ENCODE measurements at regions not wholly inside any gene's neighbourhood (a gene's known extent, or its start where the extent isn't known, plus 50 kb on each side); places are given as distances from the start of the nearest gene placed in this dataset.
A peak's percentile ranks its signal among the peaks of the same experiment; 100 is the strongest.

DNA sequence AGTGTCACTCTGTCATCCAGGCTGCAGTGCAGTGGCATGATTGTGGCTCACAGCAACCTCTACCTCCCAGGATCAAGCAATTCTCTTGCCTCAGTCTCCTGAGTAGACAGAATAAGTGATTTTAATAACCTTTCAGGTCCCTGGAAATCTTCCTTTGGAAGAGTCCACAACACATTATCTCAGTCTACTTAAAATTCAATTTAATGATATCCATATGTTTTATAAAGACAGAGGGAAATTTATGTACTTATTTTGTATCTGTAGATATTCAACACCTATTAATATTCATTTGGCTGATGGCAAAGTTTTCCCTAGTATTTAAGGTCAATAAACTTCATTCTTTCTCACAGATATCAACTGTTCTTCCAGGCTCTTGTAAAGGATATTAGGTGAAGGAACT lies 881.4 kb upstream of the GJE1 start:
- Mint-ChIP-seq H3K4me1 (peaks cover 6% of the 10 kb centered on the region), H3K27ac (no peak overlapping the region), H3K9me3 (no peaks in the 10 kb centered on the region)

GRCh38 chr6:141248021-141248799 lies 884.5 kb upstream of the GJE1 start:
- H3K9me3 Mint-ChIP-seq = no peaks in the 10 kb centered on the region
- no peak overlapping the region for H3K4me3 Mint-ChIP-seq
- H3K27me3 Mint-ChIP-seq (ENCODE audit: low read depth) = no peaks in the 10 kb centered on the region
- peak overlapping the region in 2 of 3 experiments; percentile 25 to 33 for H3K27ac Mint-ChIP-seq
- H3K4me1 Mint-ChIP-seq = peaks cover 2% of the 10 kb centered on the region
- TF ChIP-seq, protein P1, sequence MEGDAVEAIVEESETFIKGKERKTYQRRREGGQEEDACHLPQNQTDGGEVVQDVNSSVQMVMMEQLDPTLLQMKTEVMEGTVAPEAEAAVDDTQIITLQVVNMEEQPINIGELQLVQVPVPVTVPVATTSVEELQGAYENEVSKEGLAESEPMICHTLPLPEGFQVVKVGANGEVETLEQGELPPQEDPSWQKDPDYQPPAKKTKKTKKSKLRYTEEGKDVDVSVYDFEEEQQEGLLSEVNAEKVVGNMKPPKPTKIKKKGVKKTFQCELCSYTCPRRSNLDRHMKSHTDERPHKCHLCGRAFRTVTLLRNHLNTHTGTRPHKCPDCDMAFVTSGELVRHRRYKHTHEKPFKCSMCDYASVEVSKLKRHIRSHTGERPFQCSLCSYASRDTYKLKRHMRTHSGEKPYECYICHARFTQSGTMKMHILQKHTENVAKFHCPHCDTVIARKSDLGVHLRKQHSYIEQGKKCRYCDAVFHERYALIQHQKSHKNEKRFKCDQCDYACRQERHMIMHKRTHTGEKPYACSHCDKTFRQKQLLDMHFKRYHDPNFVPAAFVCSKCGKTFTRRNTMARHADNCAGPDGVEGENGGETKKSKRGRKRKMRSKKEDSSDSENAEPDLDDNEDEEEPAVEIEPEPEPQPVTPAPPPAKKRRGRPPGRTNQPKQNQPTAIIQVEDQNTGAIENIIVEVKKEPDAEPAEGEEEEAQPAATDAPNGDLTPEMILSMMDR (IDR thresholded peaks at IDR 0.05; ENCODE audit: unreplicated experiment in 3 of 3) = no peak
- H3K36me3 Mint-ChIP-seq (ENCODE audit: low read depth) = no peaks in the 10 kb centered on the region

More for the DNA sequence above, 881.4 kb upstream of the GJE1 start:
- TF ChIP-seq, protein P1 (IDR thresholded peaks at IDR 0.05; ENCODE audit: unreplicated experiment in 3 of 3) = no peak
- Mint-ChIP-seq H3K36me3 (ENCODE audit: low read depth) (no peaks in the 10 kb centered on the region), H3K4me3 (no peak overlapping the region), H3K27me3 (ENCODE audit: low read depth) (no peaks in the 10 kb centered on the region)

- no peaks in the 10 kb centered on the region for H3K36me3 Mint-ChIP-seq (ENCODE audit: low read depth)
- H3K4me1 Mint-ChIP-seq = no peaks in the 10 kb centered on the region
- TF ChIP-seq, protein P1 (IDR thresholded peaks at IDR 0.05; ENCODE audit: unreplicated experiment in 3 of 3) = no peak
- H3K27me3 Mint-ChIP-seq (ENCODE audit: low read depth) = no peaks in the 10 kb centered on the region
- H3K4me3 Mint-ChIP-seq = no peak overlapping the region
- no peaks in the 10 kb centered on the region for H3K9me3 Mint-ChIP-seq
- H3K27ac Mint-ChIP-seq = no peak overlapping the region
These were observed 888.4 kb upstream of the GJE1 start for GRCh38 chr6:141244366-141244765.

DNA sequence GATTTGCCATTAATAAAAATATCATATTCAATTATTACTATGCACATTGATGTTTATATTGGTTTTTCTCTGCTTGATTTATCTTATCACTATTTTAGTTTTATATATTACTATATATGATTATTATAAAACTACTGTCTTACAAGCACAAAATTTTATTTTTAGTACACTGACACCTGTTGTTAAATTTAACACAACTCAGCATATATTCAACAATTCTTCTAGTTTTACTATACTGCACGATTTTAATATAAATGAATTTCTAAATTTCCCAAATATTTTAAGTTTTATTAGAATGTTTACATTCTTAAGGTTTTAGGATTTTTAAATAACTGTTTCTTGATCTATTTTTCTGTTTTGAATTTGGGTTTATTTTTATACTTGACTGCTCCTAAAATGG lies 889.8 kb upstream of the GJE1 start:
- no peaks in the 10 kb centered on the region for H3K36me3 Mint-ChIP-seq (ENCODE audit: low read depth)
- TF ChIP-seq, protein P1 (IDR thresholded peaks at IDR 0.05; ENCODE audit: unreplicated experiment in 3 of 3) = no peak
- no peak overlapping the region for H3K4me3 Mint-ChIP-seq
- no peaks in the 10 kb centered on the region for H3K4me1 Mint-ChIP-seq
- no peaks in the 10 kb centered on the region for H3K27me3 Mint-ChIP-seq (ENCODE audit: low read depth)
- H3K27ac Mint-ChIP-seq = no peak overlapping the region
- no peaks in the 10 kb centered on the region for H3K9me3 Mint-ChIP-seq

DNA sequence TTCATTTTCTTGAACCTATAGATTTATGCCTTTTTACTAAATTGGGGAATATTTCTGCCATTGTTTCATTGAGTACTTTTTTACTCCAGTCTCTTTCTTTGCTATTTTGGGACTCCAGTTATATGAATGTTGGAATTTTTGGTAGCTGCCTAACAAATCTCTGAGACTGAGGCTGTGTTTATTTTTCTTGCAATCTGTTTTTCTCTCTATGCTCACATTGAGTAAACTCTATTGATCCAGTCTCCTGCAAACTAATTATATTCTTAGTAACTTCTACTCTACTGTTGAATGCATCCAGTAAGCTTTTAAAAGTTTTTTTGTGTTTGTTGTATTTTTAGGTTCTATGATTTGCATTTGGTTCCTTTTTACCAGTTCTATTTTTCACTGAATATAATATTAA lies 903.4 kb upstream of the GJE1 start:
- Mint-ChIP-seq H3K27ac (no peak overlapping the region), H3K4me1 (no peaks in the 10 kb centered on the region), H3K9me3 (peaks cover 5% of the 10 kb centered on the region), H3K27me3 (ENCODE audit: low read depth) (peaks cover 5% of the 10 kb centered on the region), H3K36me3 (ENCODE audit: low read depth) (no peaks in the 10 kb centered on the region), H3K4me3 (no peak overlapping the region)
- TF ChIP-seq, protein P1 (IDR thresholded peaks at IDR 0.05; ENCODE audit: unreplicated experiment in 3 of 3) = no peak

DNA sequence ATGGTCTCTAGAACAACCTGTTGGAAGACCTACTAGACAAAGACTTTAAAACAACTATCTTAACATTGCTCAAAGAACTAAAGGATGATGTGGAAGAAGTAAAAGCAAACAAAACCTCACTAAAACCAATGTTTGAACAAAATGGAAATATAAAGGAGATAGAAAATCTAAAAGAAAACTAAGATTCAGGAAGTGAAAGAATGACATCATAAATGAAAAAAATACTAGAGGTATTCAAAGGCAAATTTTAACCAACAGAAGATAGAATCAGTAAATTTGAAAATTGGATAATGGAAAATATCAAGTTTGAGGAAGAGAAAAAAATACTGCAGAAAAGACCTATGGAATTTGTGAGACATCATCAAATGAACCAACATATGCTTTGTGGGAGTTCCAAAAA lies 914.1 kb upstream of the GJE1 start:
- H3K4me1 Mint-ChIP-seq = no peaks in the 10 kb centered on the region
- no peak overlapping the region for H3K27ac Mint-ChIP-seq
- peaks cover 5% of the 10 kb centered on the region for H3K36me3 Mint-ChIP-seq (ENCODE audit: low read depth)
- H3K9me3 Mint-ChIP-seq = peaks cover 35% of the 10 kb centered on the region
- H3K27me3 Mint-ChIP-seq (ENCODE audit: low read depth) = no peaks in the 10 kb centered on the region
- no peak overlapping the region for H3K4me3 Mint-ChIP-seq
- TF ChIP-seq, protein P1 (IDR thresholded peaks at IDR 0.05; ENCODE audit: unreplicated experiment in 3 of 3) = no peak

Data from nephron (organoid).